ENCODE measurements at regions not wholly inside any gene's neighbourhood (a gene's known extent, or its start where the extent isn't known, plus 50 kb on each side); places are given as distances from the start of the nearest gene placed in this dataset.

- DNase-seq (ENCODE audit: low read depth), result no peak
- Histone ChIP-seq H3K4me3 (ENCODE audit: low read depth, low read length) (no peak overlapping the region), H3K27me3 (ENCODE audit: control insufficient read depth, insufficient read depth, low read length) (no peaks in the 10 kb centered on the region), H3K36me3 (ENCODE audit: control insufficient read depth, insufficient read depth, low read length) (no peaks in the 10 kb centered on the region)
- no peak for TF ChIP-seq CTCF (IDR thresholded peaks at IDR 0.05; ENCODE audit: insufficient read depth, low read depth, low read length)
- ChIA-PET CTCF (no interaction called here), POLR2A (no interaction called here)
These were observed 143.2 kb upstream of the LIPC start for GRCh38 chr15:58288592-58288991.

GRCh38 chr15:58291848-58292247 is 139.9 kb upstream of the LIPC start:
- Histone ChIP-seq H3K36me3 (ENCODE audit: control insufficient read depth, insufficient read depth, low read length) (no peaks in the 10 kb centered on the region), H3K4me3 (ENCODE audit: low read depth, low read length) (no peak overlapping the region), H3K27me3 (ENCODE audit: control insufficient read depth, insufficient read depth, low read length) (no peaks in the 10 kb centered on the region)
- ChIA-PET CTCF (no interaction called here), POLR2A (no interaction called here)
- no peak for TF ChIP-seq CTCF (IDR thresholded peaks at IDR 0.05; ENCODE audit: insufficient read depth, low read depth, low read length)
- DNase-seq (ENCODE audit: low read depth), result no peak

- Histone ChIP-seq H3K4me3 (ENCODE audit: low read depth, low read length) (no peak overlapping the region), H3K36me3 (ENCODE audit: control insufficient read depth, insufficient read depth, low read length) (no peaks in the 10 kb centered on the region), H3K27me3 (ENCODE audit: control insufficient read depth, insufficient read depth, low read length) (no peaks in the 10 kb centered on the region)
- no peak for DNase-seq (ENCODE audit: low read depth)
- ChIA-PET POLR2A (no interaction called here), CTCF (interaction anchor here (1.1 kb wide), 1 partner anchor 11 kb away, joined by 4 read pairs; no protein-coding TSS in a partner anchor)
- no peak for TF ChIP-seq CTCF (IDR thresholded peaks at IDR 0.05; ENCODE audit: insufficient read depth, low read depth, low read length)
These were observed 139.0 kb upstream of the LIPC start for GRCh38 chr15:58292751-58293175.

GRCh38 chr15:58293622-58294550 is 137.9 kb upstream of the LIPC start:
- POLR2A ChIA-PET, result no interaction called here

More at GRCh38 chr15:58293622-58294550, 137.9 kb upstream of the LIPC start:
- peaks cover 2% of the 10 kb centered on the region; the same call in 1 of the 2 replicates for H3K27me3 ChIP-seq (ENCODE audit: control insufficient read depth, insufficient read depth, low read length)
- CTCF ChIA-PET, result interaction anchor here (0.6 to 1.1 kb wide), 2 partner anchors 9 to 15 kb away, joined by 3 to 4 read pairs; no protein-coding TSS in a partner anchor
- no peak for TF ChIP-seq CTCF (IDR thresholded peaks at IDR 0.05; ENCODE audit: insufficient read depth, low read depth, low read length)
- H3K36me3 ChIP-seq (ENCODE audit: control insufficient read depth, insufficient read depth, low read length), result no peaks in the 10 kb centered on the region
- no peak overlapping the region for H3K4me3 ChIP-seq (ENCODE audit: low read depth, low read length)
- no peak for DNase-seq (ENCODE audit: low read depth)

Data from BJ (cell line).